CD4-positive, alpha-beta T cell treated with Interferon gamma for 1 hour (primary cell): ENCODE measurements at regions not wholly inside any gene's neighbourhood (a gene's known extent, or its start where the extent isn't known, plus 50 kb on each side); places are given as distances from the start of the nearest gene placed in this dataset.

Experiments used
- DNase-seq: peaks from one replicate; pipeline ENCODE4 v3.0.0-alpha.2; 2020

- no peak for DNase-seq
Observed at GRCh38 chr1:193607787-193608186, 421.4 kb upstream of the B3GALT2 start.

GRCh38 chr1:193606035-193606434 lies 419.6 kb upstream of the B3GALT2 start:
- no peak for DNase-seq

- DNase-seq = no peak
Observed at GRCh38 chr1:193602705-193603104, 416.3 kb upstream of the B3GALT2 start.

GRCh38 chr1:193593147-193593885 lies 406.9 kb upstream of the B3GALT2 start:
- DNase-seq = no peak

GRCh38 chr1:193592317-193592716 lies 405.9 kb upstream of the B3GALT2 start:
- no peak for DNase-seq

GRCh38 chr1:193590102-193590501 lies 403.7 kb upstream of the B3GALT2 start:
- no peak for DNase-seq

- DNase-seq = no peak
Observed at GRCh38 chr1:193589597-193590040, 403.2 kb upstream of the B3GALT2 start.

- no peak for DNase-seq
Observed at GRCh38 chr1:193588311-193589082, 402.1 kb upstream of the B3GALT2 start.

- DNase-seq = no peak
Observed at GRCh38 chr1:193584731-193585239, 398.4 kb upstream of the B3GALT2 start.

GRCh38 chr1:193581341-193581740 lies 394.9 kb upstream of the B3GALT2 start:
- no peak for DNase-seq

GRCh38 chr1:193580419-193580818 lies 394.0 kb upstream of the B3GALT2 start:
- DNase-seq = no peak

GRCh38 chr1:193579323-193579722 lies 392.9 kb upstream of the B3GALT2 start:
- no peak for DNase-seq

GRCh38 chr1:193574913-193575312 lies 388.5 kb upstream of the B3GALT2 start:
- no peak for DNase-seq

GRCh38 chr1:193569983-193570269 lies 383.5 kb upstream of the B3GALT2 start:
- no peak for DNase-seq

GRCh38 chr1:193569096-193569982 lies 382.9 kb upstream of the B3GALT2 start:
- no peak for DNase-seq

- no peak for DNase-seq
Observed at GRCh38 chr1:193568512-193568911, 382.1 kb upstream of the B3GALT2 start.

GRCh38 chr1:193567937-193568336 lies 381.5 kb upstream of the B3GALT2 start:
- DNase-seq = no peak

- DNase-seq = no peak
Observed at GRCh38 chr1:193566735-193567134, 380.3 kb upstream of the B3GALT2 start.

- no peak for DNase-seq
Observed at GRCh38 chr1:193565971-193566577, 379.7 kb upstream of the B3GALT2 start.

GRCh38 chr1:193562121-193562520 lies 375.7 kb upstream of the B3GALT2 start:
- no peak for DNase-seq

GRCh38 chr1:193558491-193559028 lies 372.1 kb upstream of the B3GALT2 start:
- DNase-seq = no peak

GRCh38 chr1:193555662-193556441 lies 369.4 kb upstream of the B3GALT2 start:
- no peak for DNase-seq
